RWPE2 (cell line): ENCODE measurements at regions not wholly inside any gene's neighbourhood (a gene's known extent, or its start where the extent isn't known, plus 50 kb on each side); places are given as distances from the start of the nearest gene placed in this dataset.

Experiments used
- ATAC-seq: fragments of 200-7000 bp; cut with Tn5 transposase; 3 replicates; pipeline ENCODE4 v1.9.1; 2021; ENCODE audit warnings: low read depth
- DNase-seq: peaks from one replicate; pipeline ENCODE4 v3.0.0-alpha.2; 2020; ENCODE audit warnings: low spot score
- H3K27ac ChIP-seq: fragments of 450-650 bp; 2 replicates; pipeline ENCODE4 v1.5.1; 2017; ENCODE audit warnings: mild to moderate bottlenecking; ENCODE audit not compliant: poor library complexity, severe bottlenecking
- H3K27me3 ChIP-seq: fragments of 250-450 bp; sonication (Bioruptor Pico); 2 replicates; pipeline ENCODE4 v1.5.1; 2021; ENCODE audit warnings: mild to moderate bottlenecking, moderate library complexity; ENCODE audit not compliant: insufficient read depth, poor library complexity, severe bottlenecking
- H3K36me3 ChIP-seq: fragments of 250-450 bp; sonication (Bioruptor Pico); 2 replicates; pipeline ENCODE4 v1.5.1; 2020; ENCODE audit warnings: low read depth, mild to moderate bottlenecking, moderate library complexity
- H3K4me1 ChIP-seq: fragments of 250-450 bp; sonication (Bioruptor Pico); 2 replicates; pipeline ENCODE4 v1.5.1; 2021; ENCODE audit warnings: mild to moderate bottlenecking, moderate library complexity; ENCODE audit not compliant: insufficient read depth, poor library complexity, severe bottlenecking
- H3K4me3 ChIP-seq: fragments of 250-450 bp; sonication (Bioruptor Pico); 2 replicates; pipeline ENCODE4 v1.5.1; 2021; ENCODE audit warnings: mild to moderate bottlenecking, moderate library complexity; ENCODE audit not compliant: severe bottlenecking
- H3K9me3 ChIP-seq: fragments of 250-450 bp; sonication (Bioruptor Pico); 2 replicates; pipeline ENCODE4 v1.5.1; 2021; ENCODE audit warnings: mild to moderate bottlenecking, moderate library complexity; ENCODE audit not compliant: severe bottlenecking
- CTCF ChIP-seq: fragments of 450-650 bp; IDR thresholded peaks from one replicate; pipeline ENCODE4 v1.5.1; 2017; ENCODE audit warnings: mild to moderate bottlenecking, moderate library complexity; ENCODE audit not compliant: poor library complexity, severe bottlenecking

- Histone ChIP-seq H3K4me1 (no peaks in the 10 kb centered on the region), H3K36me3 (no peaks in the 10 kb centered on the region), H3K27ac (no peak overlapping the region), H3K9me3 (no peaks in the 10 kb centered on the region), H3K4me3 (no peak overlapping the region), H3K27me3 (no peaks in the 10 kb centered on the region)
- DNase-seq, result no peak
- no peak for TF ChIP-seq CTCF
- no peak for ATAC-seq
Measured at GRCh38 chr13:99702687-99703319, 201.5 kb downstream of the TM9SF2 start.

GRCh38 chr13:99700468-99700867 is 199.2 kb downstream of the TM9SF2 start:
- Histone ChIP-seq H3K4me3 (no peak overlapping the region), H3K27ac (no peak overlapping the region), H3K4me1 (no peaks in the 10 kb centered on the region), H3K36me3 (no peaks in the 10 kb centered on the region), H3K9me3 (no peaks in the 10 kb centered on the region), H3K27me3 (no peaks in the 10 kb centered on the region)
- DNase-seq, result no peak
- no peak for TF ChIP-seq CTCF
- no peak for ATAC-seq

- no peak for ATAC-seq
- TF ChIP-seq CTCF, result no peak
- H3K4me1 ChIP-seq, result no peaks in the 10 kb centered on the region
- no peaks in the 10 kb centered on the region for H3K27me3 ChIP-seq
- H3K27ac ChIP-seq, result no peak overlapping the region
- DNase-seq, result no peak
- no peaks in the 10 kb centered on the region for H3K9me3 ChIP-seq
- H3K4me3 ChIP-seq, result no peak overlapping the region
- H3K36me3 ChIP-seq, result no peaks in the 10 kb centered on the region
Measured at GRCh38 chr13:99698816-99699099, 197.5 kb downstream of the TM9SF2 start.

GRCh38 chr13:99698010-99698815 is 196.9 kb downstream of the TM9SF2 start:
- no peak for ATAC-seq
- TF ChIP-seq CTCF, result no peak
- DNase-seq, result no peak
- no peak overlapping the region for H3K27ac ChIP-seq
- no peaks in the 10 kb centered on the region for H3K36me3 ChIP-seq
- H3K4me3 ChIP-seq, result no peak overlapping the region
- H3K4me1 ChIP-seq, result no peaks in the 10 kb centered on the region
- H3K9me3 ChIP-seq, result no peaks in the 10 kb centered on the region
- no peaks in the 10 kb centered on the region for H3K27me3 ChIP-seq

- H3K4me1 ChIP-seq, result no peaks in the 10 kb centered on the region
- ATAC-seq (no peak), DNase-seq (no peak)
- H3K9me3 ChIP-seq, result no peaks in the 10 kb centered on the region
- H3K36me3 ChIP-seq, result no peaks in the 10 kb centered on the region
- H3K27ac ChIP-seq, result no peak overlapping the region
- H3K4me3 ChIP-seq, result no peak overlapping the region
- no peaks in the 10 kb centered on the region for H3K27me3 ChIP-seq
- no peak for TF ChIP-seq CTCF
Measured at GRCh38 chr13:99695857-99696256, 194.6 kb downstream of the TM9SF2 start.
